CD4-positive, alpha-beta T cell (primary cell): ENCODE measurements at regions not wholly inside any gene's neighbourhood (a gene's known extent, or its start where the extent isn't known, plus 50 kb on each side); places are given as distances from the start of the nearest gene placed in this dataset.

Source experiments
- ATAC-seq: fragments of 200-7000 bp; cut with Tn5 transposase; one replicate; pipeline ENCODE4 v1.10.0; 2022; ENCODE audit warnings: mild to moderate bottlenecking; ENCODE audit not compliant: poor library complexity
- CTCF ChIA-PET: fragments of 350-600 bp; sonication (Branson Sonifier 250); formaldehyde crosslinking; loops from one replicate; lab custom pipeline; 2021; ENCODE audit warnings: antibody characterized with exemption, inconsistent platforms; lab: Charles Lee
- POLR2A ChIA-PET: fragments of 350-600 bp; sonication (Branson Sonifier 250); formaldehyde crosslinking; loops from one replicate; lab custom pipeline; 2021; ENCODE audit warnings: antibody characterized with exemption, inconsistent platforms; lab: Charles Lee
- DNase-seq, 14 experiments: peaks; one replicate each; pipeline ENCODE4 v3.0.0-alpha.2; 2013 to 2020; ENCODE audit warnings: mixed read lengths in 2 of 14
- H3K27ac ChIP-seq, 2 donors: one replicate each; pipeline versions ENCODE4 v1.5.1 to v1.7.0; 2013; ENCODE audit warnings: low read length in 2 of 2, low read depth in 1 of 2, mild to moderate bottlenecking in 1 of 2
- H3K27me3 ChIP-seq, 2 experiments: 1 replicate in 1 of 2; 2 replicates in 1 of 2; pipeline versions ENCODE4 v1.6.1 to v1.7.0; 2013; ENCODE audit warnings: low read length in 2 of 2, control low read depth in 1 of 2, mild to moderate bottlenecking in 1 of 2, moderate library complexity in 1 of 2; ENCODE audit not compliant: insufficient read depth in 2 of 2, control insufficient read depth in 1 of 2
- H3K36me3 ChIP-seq: one replicate; pipeline ENCODE4 v1.6.1; 2013; ENCODE audit warnings: low read length, control low read depth; ENCODE audit not compliant: insufficient read depth
- H3K4me1 ChIP-seq: one replicate; pipeline ENCODE4 v1.6.1; 2013; ENCODE audit warnings: low read length, control low read depth; ENCODE audit not compliant: insufficient read depth
- H3K4me3 ChIP-seq: one replicate; pipeline ENCODE4 v1.5.1; 2013; ENCODE audit warnings: mild to moderate bottlenecking, low read length, moderate library complexity
- H3K9me3 ChIP-seq, 2 experiments: 1 replicate in 1 of 2; 2 replicates in 1 of 2; pipeline versions ENCODE4 v1.6.1 to v1.7.0; 2013; ENCODE audit warnings: low read length in 2 of 2, mild to moderate bottlenecking in 2 of 2, control low read depth in 1 of 2, moderate library complexity in 1 of 2; ENCODE audit not compliant: control insufficient read depth in 1 of 2, insufficient read depth in 1 of 2
- H3K27ac Mint-ChIP-seq: one replicate; pipeline ENCODE4 v1.8.0; 2020; ENCODE audit warnings: mixed read lengths
- H3K27me3 Mint-ChIP-seq: one replicate; pipeline ENCODE4 v1.8.0; 2021; ENCODE audit warnings: mixed read lengths
- H3K36me3 Mint-ChIP-seq: one replicate; pipeline ENCODE4 v1.8.0; 2021; ENCODE audit warnings: low read depth, mixed read lengths
- H3K4me1 Mint-ChIP-seq: one replicate; pipeline ENCODE4 v1.8.0; 2021; ENCODE audit warnings: low read depth, mixed read lengths
- H3K4me3 Mint-ChIP-seq: one replicate; pipeline ENCODE4 v1.8.0; 2020; ENCODE audit warnings: mild to moderate bottlenecking, mixed read lengths
- H3K9me3 Mint-ChIP-seq: one replicate; pipeline ENCODE4 v1.8.0; 2020; ENCODE audit warnings: mixed read lengths
- CTCF ChIP-seq: fragments of 200-600 bp; IDR thresholded peaks from one replicate; pipeline ENCODE4 v1.8.0; 2022; ENCODE audit warnings: antibody characterized with exemption, mild to moderate bottlenecking
- intact Hi-C, 2 experiments: fragments of 100-400 bp; cut with DNase I in 1 of 2; cut with micrococcal nuclease in 1 of 2; formaldehyde crosslinking; loops; one replicate each; pipeline versions ENCODE4 v1.15.1 to v1.9.0; 2023 to 2025; cut with DNase I, micrococcal nuclease

- intact Hi-C loops, result loop anchor here (1.0 to 10.0 kb wide), 7 partner anchors 60 to 1916 kb away; partner anchors contain the start of genes MGMT (in 1 of the 2) and MKI67 (in 1 of the 2)
- Histone ChIP-seq H3K4me3 (peak overlapping the region; percentile 58), H3K27ac (peak overlapping the region in 1 of 2 donors; percentile 71), H3K36me3 (no peaks in the 10 kb centered on the region), H3K4me1 (peaks cover 22% of the 10 kb centered on the region), H3K9me3 (peaks cover 0 to 4% of the 10 kb centered on the region in 2 experiments), H3K27me3 (no peaks in the 10 kb centered on the region)
- Mint-ChIP-seq H3K9me3 (no peaks in the 10 kb centered on the region), H3K27ac (peak overlapping the region; percentile 79), H3K27me3 (no peaks in the 10 kb centered on the region), H3K4me3 (peak overlapping the region; percentile 96), H3K4me1 (peaks cover 26% of the 10 kb centered on the region), H3K36me3 (no peaks in the 10 kb centered on the region)
- POLR2A ChIA-PET, result interaction anchor here (1.0 to 2.3 kb wide), 2 partner anchors 24 to 30 kb away, joined by 3 to 10 read pairs; no protein-coding TSS in a partner anchor
- CTCF ChIA-PET, result interaction anchor here (0.8 to 2.0 kb wide), 4 partner anchors 19 to 163 kb away, joined by 3 to 7 read pairs (median 4); no protein-coding TSS in a partner anchor
- no peak for TF ChIP-seq CTCF
- DNase-seq (peak in 1 of 14 experiments; percentile 1), ATAC-seq (no peak)
Measured at GRCh38 chr10:128211064-128211504, 84.9 kb upstream of the MKI67 start.

DNA sequence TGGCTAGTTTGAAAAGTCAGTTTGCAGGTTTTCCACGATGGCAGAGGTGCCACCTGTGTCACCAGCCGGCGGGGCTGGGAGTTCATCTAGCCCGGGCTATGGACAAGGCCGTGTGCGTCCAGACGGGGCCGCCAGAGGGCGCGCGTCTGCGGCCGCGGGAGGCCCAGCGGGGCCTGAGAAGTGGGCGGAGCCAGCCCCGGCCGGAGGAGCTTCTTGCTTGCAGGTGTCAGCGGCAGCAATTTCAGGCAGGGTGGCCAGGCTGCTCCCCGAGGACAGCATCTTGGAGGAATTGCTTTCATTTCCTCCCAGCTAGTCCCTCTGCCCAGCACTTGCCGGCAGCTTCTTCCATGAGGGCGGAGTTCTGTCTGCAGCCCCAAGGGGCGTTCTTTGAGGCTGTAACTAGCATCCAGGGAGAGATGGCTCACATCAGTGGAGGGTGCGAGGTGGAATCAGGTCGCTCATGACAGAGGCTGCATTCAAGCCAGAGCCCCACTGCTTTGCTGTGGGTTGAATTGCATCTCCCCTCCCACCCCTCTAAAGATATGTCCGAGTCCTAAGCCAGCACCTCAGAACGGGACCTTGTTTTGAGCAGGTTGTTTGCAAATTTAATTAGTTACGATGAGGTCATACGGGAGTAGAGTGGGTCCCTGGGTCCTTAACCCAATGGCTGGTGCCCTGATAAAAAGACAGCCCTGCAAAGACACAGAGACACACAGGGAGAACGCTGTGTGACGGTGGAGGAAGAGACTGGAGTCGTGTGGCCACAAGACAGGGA lies 85.9 kb upstream of the MKI67 start:
- peak; percentile 78 for ATAC-seq
- intact Hi-C loops, result loop anchor here (1.0 to 10.0 kb wide), 7 partner anchors 61 to 1915 kb away; partner anchors contain the start of genes MGMT (in 1 of the 2) and MKI67 (in 1 of the 2)
- POLR2A ChIA-PET, result interaction anchor here (1.0 to 2.3 kb wide), 2 partner anchors 31 to 34 kb away, joined by 3 to 10 read pairs; no protein-coding TSS in a partner anchor

More for the DNA sequence above, 85.9 kb upstream of the MKI67 start:
- Histone ChIP-seq H3K27me3 (no peaks in the 10 kb centered on the region), H3K4me1 (peaks cover 22% of the 10 kb centered on the region), H3K4me3 (peak overlapping the region; percentile 53), H3K36me3 (no peaks in the 10 kb centered on the region), H3K9me3 (peaks cover 0 to 4% of the 10 kb centered on the region in 2 experiments), H3K27ac (no peak overlapping the region)
- Mint-ChIP-seq H3K4me3 (peak overlapping the region; percentile 96), H3K27ac (peak overlapping the region; percentile 79), H3K9me3 (no peaks in the 10 kb centered on the region), H3K36me3 (no peaks in the 10 kb centered on the region), H3K27me3 (no peaks in the 10 kb centered on the region), H3K4me1 (peaks cover 26% of the 10 kb centered on the region)
- CTCF ChIA-PET, result interaction anchor here (0.5 to 2.0 kb wide), 14 partner anchors 13 to 1916 kb away, joined by 3 to 12 read pairs (median 4); partner anchors contain the start of gene C10orf143
- peak; percentile 60 to 93 (median 77) for DNase-seq
- TF ChIP-seq CTCF, result peak; percentile 98
